ENCODE measurements at regions not wholly inside any gene's neighbourhood (a gene's known extent, or its start where the extent isn't known, plus 50 kb on each side); places are given as distances from the start of the nearest gene placed in this dataset.
"Not testable (repeated sequence)": the region's sequence is repeated elsewhere in the genome, so short reads cannot be mapped to it uniquely, and the experiment has no call there.

DNA sequence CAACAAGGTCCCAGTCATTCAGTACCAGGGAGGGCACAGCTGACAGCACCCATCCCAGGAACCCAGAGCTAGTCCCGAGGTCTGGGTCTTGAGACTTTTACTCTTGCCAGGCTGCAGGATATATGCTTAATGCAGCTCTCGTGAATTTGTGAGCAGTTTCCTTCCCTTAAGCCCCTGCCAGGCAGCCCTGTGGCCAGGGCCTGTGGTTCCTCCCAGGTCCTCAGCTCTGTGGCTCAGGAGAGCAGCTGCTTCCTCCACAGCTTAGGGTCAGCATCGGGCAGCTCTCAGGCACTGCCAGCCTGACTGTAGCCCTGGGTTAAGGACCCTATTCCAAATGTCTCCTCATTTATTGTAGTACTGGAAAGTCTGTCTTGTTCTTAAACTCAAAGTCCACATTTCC lies 1384.8 kb downstream of the RPIA start:
- DNase-seq (ENCODE audit: low spot score in 2 of 2), result no peak
- Histone ChIP-seq H3K9me3 (no peaks in the 10 kb centered on the region), H3K27ac (no peak overlapping the region), H3K4me3 (no peak overlapping the region), H3K36me3 (no peaks in the 10 kb centered on the region), H3K4me1 (no peaks in the 10 kb centered on the region), H3K27me3 (peaks cover 7% of the 10 kb centered on the region)
- 66% methylated on average over 3 of the region's 3 CpGs for WGBS
- no peak for TF ChIP-seq EP300 (IDR thresholded peaks at IDR 0.05)
- TF ChIP-seq POLR2A (IDR thresholded peaks at IDR 0.05), result no peak
- TF ChIP-seq POLR2AphosphoS5 (IDR thresholded peaks at IDR 0.05), result no peak
- TF ChIP-seq, protein P1, sequence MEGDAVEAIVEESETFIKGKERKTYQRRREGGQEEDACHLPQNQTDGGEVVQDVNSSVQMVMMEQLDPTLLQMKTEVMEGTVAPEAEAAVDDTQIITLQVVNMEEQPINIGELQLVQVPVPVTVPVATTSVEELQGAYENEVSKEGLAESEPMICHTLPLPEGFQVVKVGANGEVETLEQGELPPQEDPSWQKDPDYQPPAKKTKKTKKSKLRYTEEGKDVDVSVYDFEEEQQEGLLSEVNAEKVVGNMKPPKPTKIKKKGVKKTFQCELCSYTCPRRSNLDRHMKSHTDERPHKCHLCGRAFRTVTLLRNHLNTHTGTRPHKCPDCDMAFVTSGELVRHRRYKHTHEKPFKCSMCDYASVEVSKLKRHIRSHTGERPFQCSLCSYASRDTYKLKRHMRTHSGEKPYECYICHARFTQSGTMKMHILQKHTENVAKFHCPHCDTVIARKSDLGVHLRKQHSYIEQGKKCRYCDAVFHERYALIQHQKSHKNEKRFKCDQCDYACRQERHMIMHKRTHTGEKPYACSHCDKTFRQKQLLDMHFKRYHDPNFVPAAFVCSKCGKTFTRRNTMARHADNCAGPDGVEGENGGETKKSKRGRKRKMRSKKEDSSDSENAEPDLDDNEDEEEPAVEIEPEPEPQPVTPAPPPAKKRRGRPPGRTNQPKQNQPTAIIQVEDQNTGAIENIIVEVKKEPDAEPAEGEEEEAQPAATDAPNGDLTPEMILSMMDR (IDR thresholded peaks at IDR 0.05), result no peak

DNA sequence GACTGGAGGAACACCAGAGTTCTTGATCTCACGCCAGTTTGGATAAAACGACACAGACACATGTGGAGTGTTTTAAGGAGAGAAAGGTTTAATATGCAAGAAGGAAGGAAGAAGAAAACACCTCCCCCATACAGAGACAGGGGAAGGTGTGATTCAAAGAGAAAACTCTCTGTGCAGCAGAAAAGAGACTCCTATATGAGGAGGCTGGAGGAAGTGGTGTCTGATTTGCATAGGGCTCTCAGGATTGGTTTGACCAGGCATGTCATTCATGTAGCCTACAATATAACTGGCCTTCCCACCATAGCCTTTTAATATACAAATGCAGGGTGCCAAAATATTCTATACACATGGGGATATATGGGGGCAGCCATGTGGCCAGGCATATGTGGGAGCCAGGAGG lies 1386.5 kb downstream of the RPIA start:
- H3K4me3 ChIP-seq, result no peak overlapping the region
- WGBS, result 77% methylated on average over 2 of the region's 2 CpGs
- H3K36me3 ChIP-seq, result no peaks in the 10 kb centered on the region
- TF ChIP-seq POLR2AphosphoS5 (IDR thresholded peaks at IDR 0.05), result no peak
- no peak for TF ChIP-seq POLR2A (IDR thresholded peaks at IDR 0.05)
- no peak for TF ChIP-seq EP300 (IDR thresholded peaks at IDR 0.05)
- TF ChIP-seq, protein P1 (IDR thresholded peaks at IDR 0.05), result no peak
- peaks cover 7% of the 10 kb centered on the region for H3K27me3 ChIP-seq
- no peaks in the 10 kb centered on the region for H3K9me3 ChIP-seq
- H3K27ac ChIP-seq, result no peak overlapping the region
- H3K4me1 ChIP-seq, result no peaks in the 10 kb centered on the region
- no peak for DNase-seq (ENCODE audit: low spot score in 2 of 2)

DNA sequence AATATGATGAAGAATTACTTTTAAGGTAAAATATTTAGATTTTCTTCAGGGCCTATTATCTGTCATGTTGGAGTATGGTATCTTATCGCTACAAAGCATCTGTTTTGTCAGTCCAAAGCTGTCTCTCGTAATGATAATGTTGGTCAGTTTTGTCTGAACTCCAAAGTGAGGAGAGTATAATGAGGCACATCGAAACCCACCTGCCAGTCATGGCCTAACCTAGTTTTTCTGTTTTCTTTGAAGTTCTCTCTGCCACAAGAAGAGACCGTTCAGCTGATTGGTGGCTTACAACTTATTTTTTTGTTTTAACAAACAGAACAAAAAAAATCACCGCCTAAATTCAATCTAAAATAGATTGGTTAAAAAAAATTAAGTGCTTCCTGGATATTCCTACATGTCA lies 1387.9 kb downstream of the RPIA start:
- Histone ChIP-seq H3K4me1 (no peaks in the 10 kb centered on the region), H3K4me3 (no peak overlapping the region), H3K36me3 (no peaks in the 10 kb centered on the region), H3K9me3 (no peaks in the 10 kb centered on the region), H3K27ac (no peak overlapping the region), H3K27me3 (peaks cover 7% of the 10 kb centered on the region)
- TF ChIP-seq, protein P1 (IDR thresholded peaks at IDR 0.05), result no peak
- TF ChIP-seq EP300 (IDR thresholded peaks at IDR 0.05), result no peak
- TF ChIP-seq POLR2AphosphoS5 (IDR thresholded peaks at IDR 0.05), result no peak
- no peak for TF ChIP-seq POLR2A (IDR thresholded peaks at IDR 0.05)
- WGBS, result 69% methylated on average over 5 of the region's 5 CpGs
- no peak for DNase-seq (ENCODE audit: low spot score in 2 of 2)

DNA sequence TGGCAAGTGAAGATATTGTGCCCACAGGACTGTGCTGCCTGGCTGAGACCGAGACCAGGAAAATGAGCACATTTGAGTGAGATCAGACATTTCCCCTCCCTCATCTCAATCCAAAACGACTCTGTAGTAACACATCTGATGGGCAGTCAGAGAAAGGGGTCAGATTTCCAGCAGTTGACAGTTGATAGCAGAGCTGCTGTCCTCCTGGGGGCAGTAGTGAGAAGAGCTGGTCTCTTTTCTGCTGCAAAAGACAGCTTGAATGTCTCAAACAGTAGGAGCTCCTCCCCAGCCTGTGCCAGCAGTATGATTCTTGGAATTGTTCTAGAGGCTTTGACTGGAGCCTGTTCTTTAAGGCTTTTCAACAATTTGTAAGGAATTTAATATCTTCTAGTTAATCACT lies 1396.3 kb downstream of the RPIA start:
- not testable (repeated sequence) for H3K36me3 ChIP-seq; H3K4me3 ChIP-seq; DNase-seq (ENCODE audit: low spot score in 2 of 2); H3K27me3 ChIP-seq; H3K27ac ChIP-seq; H3K4me1 ChIP-seq; H3K9me3 ChIP-seq
- WGBS, result 16% methylated on average over 2 of the region's 2 CpGs

DNA sequence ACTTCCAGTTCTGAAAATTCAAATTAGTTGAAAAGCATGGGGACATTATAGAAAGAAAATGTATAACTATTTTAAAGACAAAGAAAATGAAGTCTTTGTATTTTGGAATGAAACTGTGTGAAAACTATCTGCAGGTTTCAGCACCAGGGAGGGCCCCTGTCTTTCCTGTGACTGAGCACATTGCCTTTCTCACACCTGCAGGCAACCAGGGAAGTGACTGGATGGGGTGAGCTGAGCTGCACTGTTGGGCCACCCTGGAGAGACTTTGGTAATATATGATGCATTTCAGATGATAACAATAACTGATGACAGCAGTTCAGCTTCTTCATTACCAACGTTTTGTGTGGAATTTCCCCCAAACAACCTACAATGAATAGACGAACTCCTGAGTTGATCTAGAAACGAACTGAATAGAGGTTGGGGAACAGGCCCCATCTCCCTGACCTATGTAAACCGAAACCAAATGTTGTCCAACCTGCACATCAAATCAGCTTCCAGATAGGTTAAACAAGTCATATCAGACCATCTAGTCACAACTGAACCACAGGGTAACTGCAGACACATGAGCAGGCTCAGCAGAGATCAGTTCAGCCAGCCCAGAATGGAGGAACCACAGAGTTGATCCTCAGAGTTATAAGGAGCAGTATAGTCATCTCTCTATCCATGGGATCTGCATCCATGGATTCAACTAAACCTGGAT lies 1402.2 kb downstream of the RPIA start:
- not testable (repeated sequence) for DNase-seq (ENCODE audit: low spot score in 2 of 2); H3K9me3 ChIP-seq; H3K27me3 ChIP-seq; H3K4me1 ChIP-seq; H3K36me3 ChIP-seq; H3K27ac ChIP-seq; H3K4me3 ChIP-seq
- no CpG with 5 or more reads among the region's 4 CpGs for WGBS

DNA sequence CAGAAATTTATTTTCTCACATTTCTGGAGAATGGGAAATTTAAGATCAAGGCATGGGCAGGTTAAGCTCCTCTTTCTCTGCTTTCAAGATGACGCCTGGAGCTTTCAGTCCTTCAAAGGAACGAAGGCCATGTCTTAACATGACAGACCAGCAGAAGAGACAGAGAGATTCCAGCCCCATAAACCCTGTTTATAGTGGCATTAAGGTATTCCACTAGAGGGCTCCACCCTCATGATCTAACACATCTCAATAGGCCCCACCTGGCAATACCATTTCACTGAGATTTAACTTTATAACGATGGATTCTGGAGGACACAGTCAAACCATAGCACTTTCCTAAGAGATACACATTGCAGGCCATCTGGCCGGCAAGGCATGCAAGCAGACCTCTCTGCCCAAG lies 1406.1 kb downstream of the RPIA start:
- not testable (repeated sequence) for H3K27me3 ChIP-seq; H3K36me3 ChIP-seq; DNase-seq (ENCODE audit: low spot score in 2 of 2); H3K9me3 ChIP-seq; H3K4me1 ChIP-seq; H3K27ac ChIP-seq; H3K4me3 ChIP-seq
- WGBS, result 94% methylated on average over 2 of the region's 4 CpGs

DNA sequence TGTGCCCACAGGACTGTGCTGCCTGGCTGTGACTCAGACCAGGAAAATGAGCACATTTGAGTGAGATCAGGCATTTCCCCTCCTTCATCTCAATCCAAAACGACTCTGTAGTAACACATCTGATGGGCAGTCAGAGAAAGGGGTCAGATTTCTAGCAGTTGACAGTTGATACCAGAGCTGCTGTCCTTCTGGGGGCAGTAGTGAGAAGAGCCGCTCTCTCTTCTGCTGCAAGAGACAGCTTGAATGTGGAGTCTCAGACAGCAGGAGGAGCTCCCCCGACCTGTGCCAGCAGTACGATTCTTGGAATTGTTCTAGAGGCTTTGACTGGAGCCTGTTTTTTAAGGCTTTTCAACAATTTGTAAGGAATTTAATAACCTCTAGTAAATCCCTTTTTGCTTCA lies 1413.7 kb downstream of the RPIA start:
- 0% methylated on average over 1 of the region's 4 CpGs for WGBS
- H3K27me3 ChIP-seq; H3K27ac ChIP-seq; H3K4me3 ChIP-seq; H3K4me1 ChIP-seq; DNase-seq (ENCODE audit: low spot score in 2 of 2); H3K36me3 ChIP-seq; H3K9me3 ChIP-seq: not testable (repeated sequence)

DNA sequence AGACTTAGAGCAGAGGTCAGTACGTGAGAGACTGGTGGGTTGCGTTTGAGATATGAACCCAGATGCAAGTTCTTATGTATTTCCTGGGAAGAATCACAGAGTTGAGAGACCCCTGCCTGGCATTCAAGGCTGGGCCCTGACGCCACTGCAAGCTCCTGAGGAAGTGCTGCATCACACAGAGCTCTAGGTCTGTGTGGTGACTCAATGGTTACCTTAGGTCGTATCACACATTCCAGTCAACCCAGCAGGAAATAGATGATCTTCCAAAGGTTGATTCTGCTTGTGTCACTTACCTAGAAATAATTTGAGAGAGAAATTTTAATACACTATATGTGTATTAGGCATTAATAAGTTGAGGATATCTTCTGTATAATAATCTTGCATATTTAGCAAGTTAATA lies 1431.9 kb downstream of the RPIA start:
- H3K4me3 ChIP-seq; H3K4me1 ChIP-seq; H3K27me3 ChIP-seq; DNase-seq (ENCODE audit: low spot score in 2 of 2); H3K9me3 ChIP-seq; H3K36me3 ChIP-seq; H3K27ac ChIP-seq: not testable (repeated sequence)
- WGBS, result 58% methylated on average over 4 of the region's 4 CpGs

DNA sequence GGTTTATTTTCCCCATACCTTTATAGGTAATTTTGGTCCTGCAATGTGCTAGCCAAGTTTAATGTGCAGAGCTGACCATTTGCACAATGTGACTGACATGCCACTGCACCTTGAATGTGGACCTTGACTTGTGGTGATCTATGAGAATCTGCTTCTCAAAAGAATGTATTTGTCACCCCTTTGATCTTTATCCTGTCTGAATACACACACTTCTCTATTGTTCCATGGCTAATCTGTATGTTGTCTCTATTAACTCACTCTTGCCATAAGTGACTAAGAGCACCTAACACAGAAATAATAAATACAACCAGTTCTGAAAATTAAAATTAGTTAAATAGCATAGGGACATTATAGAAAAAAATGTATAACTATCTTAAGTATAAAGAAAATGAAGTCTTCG lies 1447.6 kb downstream of the RPIA start:
- not testable (repeated sequence) for H3K4me1 ChIP-seq; H3K4me3 ChIP-seq; DNase-seq (ENCODE audit: low spot score in 2 of 2); H3K27me3 ChIP-seq; H3K27ac ChIP-seq; H3K36me3 ChIP-seq; H3K9me3 ChIP-seq
- WGBS, result 94% methylated on average over 1 of the region's 1 CpG

DNA sequence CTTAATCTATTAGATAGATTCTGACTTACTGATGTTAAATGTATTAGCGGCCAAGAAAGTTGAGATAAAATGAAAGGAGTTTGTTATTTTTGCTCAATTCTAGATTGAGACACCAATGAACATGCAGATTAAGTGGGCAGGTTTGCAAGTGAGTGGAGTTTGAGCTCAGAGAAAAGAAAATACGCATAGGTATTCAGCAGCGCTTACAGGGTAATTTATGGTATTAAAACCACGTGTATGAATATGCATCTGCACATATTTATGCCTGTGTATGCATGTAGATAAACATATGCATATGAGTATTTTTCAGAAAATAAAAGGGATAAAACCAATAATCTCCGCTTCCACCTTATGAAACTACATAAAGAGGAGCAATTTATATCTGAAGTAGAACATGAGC lies 1450.1 kb downstream of the RPIA start:
- not testable (repeated sequence) for DNase-seq (ENCODE audit: low spot score in 2 of 2); H3K27me3 ChIP-seq; H3K9me3 ChIP-seq; H3K36me3 ChIP-seq; H3K27ac ChIP-seq; H3K4me3 ChIP-seq; H3K4me1 ChIP-seq
- WGBS, result 56% methylated on average over 5 of the region's 5 CpGs

DNA sequence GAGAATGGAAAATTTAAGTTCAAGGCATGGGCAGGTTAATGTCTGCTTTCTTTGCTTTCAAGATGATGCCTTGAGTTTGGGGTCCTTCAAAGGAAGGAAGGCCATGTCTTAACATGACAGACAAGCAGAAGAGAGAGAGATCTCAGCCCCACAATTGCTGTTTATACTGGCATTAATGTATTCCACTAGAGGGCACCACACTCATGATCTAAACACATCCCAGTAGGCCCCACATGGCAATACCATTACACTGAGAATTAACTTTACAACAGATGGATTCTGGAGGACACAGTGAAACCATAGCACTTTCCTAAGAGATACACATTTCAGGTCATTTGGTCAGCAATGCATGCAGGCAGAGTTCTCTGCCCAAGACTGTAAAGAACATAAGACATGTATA lies 1460.3 kb downstream of the RPIA start:
- not testable (repeated sequence) for H3K4me3 ChIP-seq; H3K9me3 ChIP-seq; H3K27ac ChIP-seq; DNase-seq (ENCODE audit: low spot score in 2 of 2); H3K4me1 ChIP-seq; H3K27me3 ChIP-seq; H3K36me3 ChIP-seq

Data from suprapubic skin (tissue), 4 donors.